ENCODE measurements at regions not wholly inside any gene's neighbourhood (a gene's known extent, or its start where the extent isn't known, plus 50 kb on each side); places are given as distances from the start of the nearest gene placed in this dataset.

GRCh38 chr6:102961902-102962301 is 1568.4 kb downstream of the GRIK2 start:
- no peaks in the 10 kb centered on the region for H3K4me1 ChIP-seq (ENCODE audit: low read depth)
- no peaks in the 10 kb centered on the region for H3K36me3 ChIP-seq
- H3K27ac ChIP-seq, result no peak overlapping the region
- no peaks in the 10 kb centered on the region for H3K9me3 ChIP-seq (ENCODE audit: low read depth)
- H3K4me3 ChIP-seq, result no peak overlapping the region
- no peak for DNase-seq (ENCODE audit: low read depth in 1 of 2, low spot score in 1 of 2)
- no peaks in the 10 kb centered on the region for H3K27me3 ChIP-seq
- TF ChIP-seq CTCF (IDR thresholded peaks at IDR 0.05; ENCODE audit: low read depth, low read length), result no peak

- H3K4me1 ChIP-seq (ENCODE audit: low read depth), result no peaks in the 10 kb centered on the region
- H3K4me3 ChIP-seq, result no peak overlapping the region
- H3K27me3 ChIP-seq, result no peaks in the 10 kb centered on the region
- no peaks in the 10 kb centered on the region for H3K36me3 ChIP-seq
- no peaks in the 10 kb centered on the region for H3K9me3 ChIP-seq (ENCODE audit: low read depth)
- H3K27ac ChIP-seq, result no peak overlapping the region
- TF ChIP-seq CTCF (IDR thresholded peaks at IDR 0.05; ENCODE audit: low read depth, low read length), result no peak
- no peak for DNase-seq (ENCODE audit: low read depth in 1 of 2, low spot score in 1 of 2)
Measured at GRCh38 chr6:102950967-102951366, 1557.5 kb downstream of the GRIK2 start.

- Histone ChIP-seq H3K4me1 (ENCODE audit: low read depth) (no peaks in the 10 kb centered on the region), H3K27ac (no peak overlapping the region), H3K36me3 (no peaks in the 10 kb centered on the region), H3K4me3 (no peak overlapping the region), H3K27me3 (no peaks in the 10 kb centered on the region), H3K9me3 (ENCODE audit: low read depth) (no peaks in the 10 kb centered on the region)
- TF ChIP-seq CTCF (IDR thresholded peaks at IDR 0.05; ENCODE audit: low read depth, low read length), result no peak
- no peak for DNase-seq (ENCODE audit: low read depth in 1 of 2, low spot score in 1 of 2)
Measured at GRCh38 chr6:102944475-102944874, 1551.0 kb downstream of the GRIK2 start.

- H3K27ac ChIP-seq, result no peak overlapping the region
- H3K9me3 ChIP-seq (ENCODE audit: low read depth), result no peaks in the 10 kb centered on the region
- no peak for DNase-seq (ENCODE audit: low read depth in 1 of 2, low spot score in 1 of 2)
- H3K4me3 ChIP-seq, result no peak overlapping the region
- no peaks in the 10 kb centered on the region for H3K4me1 ChIP-seq (ENCODE audit: low read depth)
- no peak for TF ChIP-seq CTCF (IDR thresholded peaks at IDR 0.05; ENCODE audit: low read depth, low read length)
- H3K36me3 ChIP-seq, result no peaks in the 10 kb centered on the region
- H3K27me3 ChIP-seq, result no peaks in the 10 kb centered on the region
Measured at GRCh38 chr6:102942206-102942605, 1548.7 kb downstream of the GRIK2 start.

- Histone ChIP-seq H3K9me3 (ENCODE audit: low read depth) (no peaks in the 10 kb centered on the region), H3K36me3 (no peaks in the 10 kb centered on the region), H3K27me3 (no peaks in the 10 kb centered on the region), H3K4me1 (ENCODE audit: low read depth) (no peaks in the 10 kb centered on the region), H3K27ac (no peak overlapping the region), H3K4me3 (no peak overlapping the region)
- DNase-seq (ENCODE audit: low read depth in 1 of 2, low spot score in 1 of 2), result no peak
- TF ChIP-seq CTCF (IDR thresholded peaks at IDR 0.05; ENCODE audit: low read depth, low read length), result no peak
Measured at GRCh38 chr6:102936959-102937358, 1543.5 kb downstream of the GRIK2 start.

GRCh38 chr6:102928109-102928508 is 1534.6 kb downstream of the GRIK2 start:
- Histone ChIP-seq H3K27ac (no peak overlapping the region), H3K4me1 (ENCODE audit: low read depth) (peaks cover 8% of the 10 kb centered on the region), H3K4me3 (no peak overlapping the region), H3K27me3 (no peaks in the 10 kb centered on the region), H3K36me3 (no peaks in the 10 kb centered on the region), H3K9me3 (ENCODE audit: low read depth) (no peaks in the 10 kb centered on the region)
- no peak for DNase-seq (ENCODE audit: low read depth in 1 of 2, low spot score in 1 of 2)
- TF ChIP-seq CTCF (IDR thresholded peaks at IDR 0.05; ENCODE audit: low read depth, low read length), result no peak
